Ishikawa (cell line): ENCODE measurements at regions not wholly inside any gene's neighbourhood (a gene's known extent, or its start where the extent isn't known, plus 50 kb on each side); places are given as distances from the start of the nearest gene placed in this dataset.

ENCODE experiments used
- CEBPB ChIP-seq: IDR thresholded peaks from 2 replicates; pipeline ENCODE4 v1.6.1; 2012
- CREB1 ChIP-seq: IDR thresholded peaks from 2 replicates; pipeline ENCODE4 v1.6.1; 2012; ENCODE audit warnings: low read depth
- EGR1 ChIP-seq: IDR thresholded peaks from 2 replicates; pipeline ENCODE4 v1.6.1; 2012
- EP300 ChIP-seq: IDR thresholded peaks from 2 replicates; pipeline ENCODE4 v1.6.1; 2012; ENCODE audit warnings: borderline replicate concordance
- FOXM1 ChIP-seq: IDR thresholded peaks from 2 replicates; pipeline ENCODE4 v1.6.1; 2012; ENCODE audit warnings: low read depth, borderline replicate concordance
- MAX ChIP-seq: IDR thresholded peaks from 2 replicates; pipeline ENCODE4 v1.6.1; 2012
- NFIC ChIP-seq: IDR thresholded peaks from 2 replicates; pipeline ENCODE4 v1.6.1; 2012
- RAD21 ChIP-seq: IDR thresholded peaks from 2 replicates; pipeline ENCODE4 v1.6.1; 2012; ENCODE audit warnings: low read depth
- REST ChIP-seq: IDR thresholded peaks from 2 replicates; pipeline ENCODE4 v1.6.1; 2012; ENCODE audit warnings: low read depth, mild to moderate bottlenecking
- TAF1 ChIP-seq: IDR thresholded peaks from 2 replicates; pipeline ENCODE4 v1.6.1; 2012; ENCODE audit warnings: low read depth, mild to moderate bottlenecking
- TCF12 ChIP-seq: IDR thresholded peaks from 2 replicates; pipeline ENCODE4 v1.6.1; 2012; ENCODE audit warnings: low read depth
- TEAD4 ChIP-seq: IDR thresholded peaks from 2 replicates; pipeline ENCODE4 v1.6.1; 2012
- USF1 ChIP-seq: IDR thresholded peaks from 2 replicates; pipeline ENCODE4 v1.6.1; 2012
- YY1 ChIP-seq: IDR thresholded peaks from 2 replicates; pipeline ENCODE4 v1.6.1; 2012; ENCODE audit warnings: low read depth
- ZBTB7A ChIP-seq: IDR thresholded peaks from 2 replicates; pipeline ENCODE4 v1.6.1; 2012; ENCODE audit warnings: low read depth

- TF ChIP-seq TEAD4 (no peak), TAF1 (no peak), EGR1 (no peak), YY1 (no peak), FOXM1 (no peak), MAX (no peak), RAD21 (no peak), TCF12 (no peak)
Observed at GRCh38 chr18:51447351-51448342, 250.2 kb upstream of the MEX3C start.

- TF ChIP-seq RAD21, result no peak
- TF ChIP-seq MAX, result no peak
- no peak for TF ChIP-seq CEBPB
Observed at GRCh38 chr18:51448949-51449348, 251.5 kb upstream of the MEX3C start.

GRCh38 chr18:51453594-51453993 is 256.1 kb upstream of the MEX3C start:
- TF ChIP-seq TCF12, result no peak
- TF ChIP-seq REST, result no peak
- TF ChIP-seq EGR1, result no peak

GRCh38 chr18:51458861-51459260 is 261.4 kb upstream of the MEX3C start:
- no peak for TF ChIP-seq NFIC
- TF ChIP-seq REST, result no peak
- no peak for TF ChIP-seq MAX
- no peak for TF ChIP-seq FOXM1
- no peak for TF ChIP-seq EP300
- no peak for TF ChIP-seq YY1
- TF ChIP-seq TEAD4, result no peak
- no peak for TF ChIP-seq USF1
- no peak for TF ChIP-seq TCF12
- TF ChIP-seq EGR1, result no peak
- TF ChIP-seq CREB1, result no peak
- TF ChIP-seq ZBTB7A, result no peak
- TF ChIP-seq TAF1, result no peak
- no peak for TF ChIP-seq CEBPB

- TF ChIP-seq TEAD4 (no peak), RAD21 (no peak), EGR1 (no peak), USF1 (no peak), TAF1 (no peak), NFIC (no peak), CEBPB (no peak), CREB1 (no peak), MAX (no peak), FOXM1 (no peak), ZBTB7A (no peak), REST (no peak), TCF12 (no peak), YY1 (no peak), EP300 (no peak)
Observed at GRCh38 chr18:51461956-51462355, 264.5 kb upstream of the MEX3C start.
